ENCODE measurements at regions not wholly inside any gene's neighbourhood (a gene's known extent, or its start where the extent isn't known, plus 50 kb on each side); places are given as distances from the start of the nearest gene placed in this dataset.

GRCh38 chr10:125605167-125605566 lies 77.8 kb downstream of the TEX36 start:
- CTCF ChIA-PET (ENCODE audit: unreplicated experiment), result no interaction called here
- Histone ChIP-seq H4K20me1 (ENCODE audit: insufficient read depth, low read length) (no peaks in the 10 kb centered on the region), H3K9me2 (ENCODE audit: insufficient read depth, low read length) (no peaks in the 10 kb centered on the region), H3K79me2 (ENCODE audit: insufficient read depth, low read depth, low read length) (no peaks in the 10 kb centered on the region), H3K4me2 (ENCODE audit: low read length) (no peak overlapping the region), H3K27ac (ENCODE audit: low read depth, low read length, poor library complexity, severe bottlenecking) (no peak overlapping the region), H3K9me3 (ENCODE audit: low read length) (no peaks in the 10 kb centered on the region), H3K4me1 (ENCODE audit: insufficient read depth, low read length, poor library complexity, severe bottlenecking) (no peaks in the 10 kb centered on the region), H2AFZ (ENCODE audit: low read length) (no peak overlapping the region), H3K36me3 (ENCODE audit: insufficient read depth, low read length) (no peaks in the 10 kb centered on the region), H3K4me3 (ENCODE audit: low read depth, low read length, poor library complexity, severe bottlenecking) (no peak overlapping the region)
- DNase-seq (ENCODE audit: low spot score), result no peak
- intact Hi-C loops (cut with micrococcal nuclease; ENCODE audit: unreplicated experiment), result no loop called here
- BruUV-seq (replicated peaks), result no TSS peak
- TF ChIP-seq, protein P1, sequence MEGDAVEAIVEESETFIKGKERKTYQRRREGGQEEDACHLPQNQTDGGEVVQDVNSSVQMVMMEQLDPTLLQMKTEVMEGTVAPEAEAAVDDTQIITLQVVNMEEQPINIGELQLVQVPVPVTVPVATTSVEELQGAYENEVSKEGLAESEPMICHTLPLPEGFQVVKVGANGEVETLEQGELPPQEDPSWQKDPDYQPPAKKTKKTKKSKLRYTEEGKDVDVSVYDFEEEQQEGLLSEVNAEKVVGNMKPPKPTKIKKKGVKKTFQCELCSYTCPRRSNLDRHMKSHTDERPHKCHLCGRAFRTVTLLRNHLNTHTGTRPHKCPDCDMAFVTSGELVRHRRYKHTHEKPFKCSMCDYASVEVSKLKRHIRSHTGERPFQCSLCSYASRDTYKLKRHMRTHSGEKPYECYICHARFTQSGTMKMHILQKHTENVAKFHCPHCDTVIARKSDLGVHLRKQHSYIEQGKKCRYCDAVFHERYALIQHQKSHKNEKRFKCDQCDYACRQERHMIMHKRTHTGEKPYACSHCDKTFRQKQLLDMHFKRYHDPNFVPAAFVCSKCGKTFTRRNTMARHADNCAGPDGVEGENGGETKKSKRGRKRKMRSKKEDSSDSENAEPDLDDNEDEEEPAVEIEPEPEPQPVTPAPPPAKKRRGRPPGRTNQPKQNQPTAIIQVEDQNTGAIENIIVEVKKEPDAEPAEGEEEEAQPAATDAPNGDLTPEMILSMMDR (conservative IDR thresholded peaks at IDR 0.05; ENCODE audit: low read length), result no peak
- POLR2A ChIA-PET, result no interaction called here

- no peaks in the 10 kb centered on the region for H3K4me1 ChIP-seq (ENCODE audit: insufficient read depth, low read length, poor library complexity, severe bottlenecking)
- H4K20me1 ChIP-seq (ENCODE audit: insufficient read depth, low read length), result no peaks in the 10 kb centered on the region
- BruUV-seq (replicated peaks), result no TSS peak
- intact Hi-C loops (cut with micrococcal nuclease; ENCODE audit: unreplicated experiment), result no loop called here
- H3K9me3 ChIP-seq (ENCODE audit: low read length), result no peaks in the 10 kb centered on the region
- POLR2A ChIA-PET, result no interaction called here
- H3K4me3 ChIP-seq (ENCODE audit: low read depth, low read length, poor library complexity, severe bottlenecking), result no peak overlapping the region
- H3K27ac ChIP-seq (ENCODE audit: low read depth, low read length, poor library complexity, severe bottlenecking), result no peak overlapping the region
- H2AFZ ChIP-seq (ENCODE audit: low read length), result no peak overlapping the region
- no peak overlapping the region for H3K4me2 ChIP-seq (ENCODE audit: low read length)
- DNase-seq (ENCODE audit: low spot score), result no peak
- H3K79me2 ChIP-seq (ENCODE audit: insufficient read depth, low read depth, low read length), result no peaks in the 10 kb centered on the region
- no peaks in the 10 kb centered on the region for H3K9me2 ChIP-seq (ENCODE audit: insufficient read depth, low read length)
- CTCF ChIA-PET (ENCODE audit: unreplicated experiment), result no interaction called here
- no peaks in the 10 kb centered on the region for H3K36me3 ChIP-seq (ENCODE audit: insufficient read depth, low read length)
- TF ChIP-seq EZH2phosphoT487 (IDR thresholded peaks at IDR 0.05; ENCODE audit: borderline replicate concordance, low read depth, low read length), result no peak
- TF ChIP-seq, protein P1 (conservative IDR thresholded peaks at IDR 0.05; ENCODE audit: low read length), result no peak
Measured at GRCh38 chr10:125602825-125603224, 80.1 kb downstream of the TEX36 start.

- Histone ChIP-seq H3K36me3 (ENCODE audit: insufficient read depth, low read length) (no peaks in the 10 kb centered on the region), H3K4me1 (ENCODE audit: insufficient read depth, low read length, poor library complexity, severe bottlenecking) (no peaks in the 10 kb centered on the region), H3K4me2 (ENCODE audit: low read length) (no peak overlapping the region), H4K20me1 (ENCODE audit: insufficient read depth, low read length) (no peaks in the 10 kb centered on the region), H3K4me3 (ENCODE audit: low read depth, low read length, poor library complexity, severe bottlenecking) (no peak overlapping the region), H2AFZ (ENCODE audit: low read length) (no peak overlapping the region), H3K27ac (ENCODE audit: low read depth, low read length, poor library complexity, severe bottlenecking) (no peak overlapping the region), H3K9me3 (ENCODE audit: low read length) (0 out of 2 replicates have a peak, but pooled peaks cover 4% of the 10 kb centered on the region), H3K9me2 (ENCODE audit: insufficient read depth, low read length) (no peaks in the 10 kb centered on the region), H3K79me2 (ENCODE audit: insufficient read depth, low read depth, low read length) (no peaks in the 10 kb centered on the region)
- CTCF ChIA-PET (ENCODE audit: unreplicated experiment), result no interaction called here
- DNase-seq (ENCODE audit: low spot score), result no peak
- intact Hi-C loops (cut with micrococcal nuclease; ENCODE audit: unreplicated experiment), result no loop called here
- no peak for TF ChIP-seq EZH2phosphoT487 (IDR thresholded peaks at IDR 0.05; ENCODE audit: borderline replicate concordance, low read depth, low read length)
- TF ChIP-seq, protein P1 (conservative IDR thresholded peaks at IDR 0.05; ENCODE audit: low read length), result no peak
- POLR2A ChIA-PET, result no interaction called here
- no TSS peak for BruUV-seq (replicated peaks)
Measured at GRCh38 chr10:125599194-125599593, 83.8 kb downstream of the TEX36 start.

All from OCI-LY7 (cell line).